IMR-90 (cell line): ENCODE measurements at regions not wholly inside any gene's neighbourhood (a gene's known extent, or its start where the extent isn't known, plus 50 kb on each side); places are given as distances from the start of the nearest gene placed in this dataset.

Experiments used
- ATAC-seq: fragments of 200-7000 bp; cut with Tn5 transposase; 2 replicates; pipeline ENCODE4 v1.9.1; 2020; ENCODE audit warnings: low read depth, mild to moderate bottlenecking, moderate library complexity
- BruUV-seq: library from RNA; stranded (reverse); fragments of 400-500 nt; replicated peaks from 2 replicates; lab custom pipeline; 2021; lab: Mats Ljungman, UMichigan
- CTCF ChIA-PET: fragments of 300-600 bp; formaldehyde crosslinking; extraction: SDS; loops from one replicate; lab custom pipeline; 2021; ENCODE audit warnings: antibody characterized with exemption; lab: Yijun Ruan, JAX
- POLR2A ChIA-PET: fragments of 300-600 bp; sonication (Branson Sonifier 250); formaldehyde crosslinking; loops from one replicate; lab custom pipeline; 2022; ENCODE audit warnings: antibody characterized with exemption; ENCODE audit not compliant: unreplicated experiment; lab: Charles Lee
- DNase-seq: peaks from one replicate; pipeline ENCODE4 v3.0.0; 2013
- H2AFZ ChIP-seq: replicated peaks from 2 replicates; pipeline ENCODE3; 2013; ENCODE audit warnings: low read length, mild to moderate bottlenecking; ENCODE audit not compliant: poor library complexity
- H2AK5ac ChIP-seq: 2 replicates; pipeline ENCODE4 v1.6.1; 2013; ENCODE audit warnings: low read depth, low read length, inconsistent platforms
- H2AK9ac ChIP-seq: replicated peaks from 2 replicates; pipeline ENCODE3; 2013; ENCODE audit warnings: mild to moderate bottlenecking, low read depth, low read length, moderate library complexity; ENCODE audit not compliant: poor library complexity
- H2BK120ac ChIP-seq: 2 replicates; pipeline ENCODE4 v1.6.1; 2013; ENCODE audit warnings: low read depth, low read length, inconsistent platforms
- H2BK15ac ChIP-seq: 3 replicates; pipeline ENCODE4 v1.6.1; 2013; ENCODE audit warnings: low read depth, low read length, inconsistent platforms
- H2BK20ac ChIP-seq: 2 replicates; pipeline ENCODE4 v1.6.1; 2013; ENCODE audit warnings: low read depth, mild to moderate bottlenecking, inconsistent platforms, low read length, moderate library complexity
- H2BK5ac ChIP-seq: 2 replicates; pipeline ENCODE4 v1.6.1; 2013; ENCODE audit warnings: mild to moderate bottlenecking, low read depth, low read length, inconsistent platforms; ENCODE audit not compliant: poor library complexity, severe bottlenecking
- H3K14ac ChIP-seq: replicated peaks from 2 replicates; pipeline ENCODE4 v1.6.1; 2013; ENCODE audit warnings: low read depth, low read length, inconsistent platforms
- H3K18ac ChIP-seq: 2 replicates; pipeline ENCODE4 v1.6.1; 2013; ENCODE audit warnings: low read depth, low read length, control low read depth
- H3K23ac ChIP-seq: 2 replicates; pipeline ENCODE4 v1.6.1; 2013; ENCODE audit warnings: low read depth, low read length, inconsistent platforms
- H3K27ac ChIP-seq: 2 replicates; pipeline ENCODE4 v1.5.1; 2013; ENCODE audit warnings: mild to moderate bottlenecking, control low read depth, low read length; ENCODE audit not compliant: insufficient read depth
- H3K27me3 ChIP-seq: 2 replicates; pipeline ENCODE4 v1.6.1; 2013; ENCODE audit warnings: low read length; ENCODE audit not compliant: control insufficient read depth, insufficient read depth
- H3K36me3 ChIP-seq: 2 replicates; pipeline ENCODE4 v1.6.1; 2013; ENCODE audit warnings: low read length, mixed read lengths; ENCODE audit not compliant: control insufficient read depth, insufficient read depth
- H3K4ac ChIP-seq: 2 replicates; pipeline ENCODE4 v1.6.1; 2013; ENCODE audit warnings: low read depth, low read length, inconsistent platforms
- H3K4me1 ChIP-seq: 2 replicates; pipeline ENCODE4 v1.6.1; 2013; ENCODE audit warnings: low read length, mixed read lengths; ENCODE audit not compliant: control insufficient read depth, insufficient read depth
- H3K4me2 ChIP-seq: 2 replicates; pipeline ENCODE4 v1.6.1; 2013; ENCODE audit warnings: low read depth, mild to moderate bottlenecking, control low read depth, low read length, moderate library complexity
- H3K4me3 ChIP-seq: 2 replicates; pipeline ENCODE4 v1.5.1; 2013; ENCODE audit warnings: low read depth, mild to moderate bottlenecking, control low read depth, low read length, moderate library complexity; ENCODE audit not compliant: insufficient read depth
- H3K56ac ChIP-seq: 2 replicates; pipeline ENCODE4 v1.6.1; 2013; ENCODE audit warnings: low read length, inconsistent platforms; ENCODE audit not compliant: insufficient read depth; ENCODE audit errors: extremely low read depth
- H3K79me1 ChIP-seq, 2 experiments: 2 replicates each; pipeline ENCODE4 v1.6.1; 2013; ENCODE audit warnings: low read length in 2 of 2, inconsistent platforms in 1 of 2, low read depth in 1 of 2
- H3K9ac ChIP-seq: 2 replicates; pipeline ENCODE4 v1.6.1; 2013; ENCODE audit warnings: low read depth, low read length, control low read depth
- H3K9me1 ChIP-seq: 2 replicates; pipeline ENCODE4 v1.6.1; 2013; ENCODE audit warnings: low read length, inconsistent platforms; ENCODE audit not compliant: insufficient read depth
- H3K9me3 ChIP-seq: 2 replicates; pipeline ENCODE4 v1.6.1; 2013; ENCODE audit warnings: low read length; ENCODE audit not compliant: control insufficient read depth, insufficient read depth
- H4K20me1 ChIP-seq: 2 replicates; pipeline ENCODE4 v1.6.1; 2013; ENCODE audit warnings: low read length, inconsistent platforms; ENCODE audit not compliant: insufficient read depth
- H4K5ac ChIP-seq: 2 replicates; pipeline ENCODE4 v1.6.1; 2013; ENCODE audit warnings: mild to moderate bottlenecking, low read depth, low read length, control low read depth
- H4K8ac ChIP-seq, 2 experiments: 2 replicates each; pipeline ENCODE4 v1.6.1; 2013; ENCODE audit warnings: low read depth in 2 of 2, low read length in 2 of 2, control low read depth in 1 of 2, inconsistent platforms in 1 of 2
- H4K91ac ChIP-seq: 2 replicates; pipeline ENCODE4 v1.6.1; 2013; ENCODE audit warnings: low read depth, low read length, inconsistent platforms; ENCODE audit not compliant: insufficient read depth
- NFE2L2 ChIP-seq: fragments of 150-350 bp; IDR thresholded peaks from 2 replicates; pipeline ENCODE4 v1.6.1; 2016; ENCODE audit warnings: low read depth, mild to moderate bottlenecking, low read length
- RCOR1 ChIP-seq: IDR thresholded peaks from 2 replicates; pipeline ENCODE4 v1.6.1; 2012; ENCODE audit warnings: mild to moderate bottlenecking, low read length, improper control_type of control experiment; ENCODE audit not compliant: insufficient replicate concordance
- RFX5 ChIP-seq: IDR thresholded peaks from 2 replicates; pipeline ENCODE4 v1.8.0; 2012; ENCODE audit warnings: low read depth, mild to moderate bottlenecking, low read length, moderate library complexity
- WGBS, 2 experiments: methylation state at CpG; one replicate each; pipeline versions ENCODE4 v1.1.5 to v1.1.7; 2013; ENCODE audit warnings: missing lambda C conversion rate in 2 of 2; ENCODE audit not compliant: insufficient read length in 1 of 2; ENCODE audit errors: extremely low coverage in 2 of 2; 5-methylcytosine and 5-hydroxymethylcytosine counted together
- dilution Hi-C: fragments of 300-500 bp; cut with HindIII; formaldehyde crosslinking; loops from one replicate; pipeline ENCODE4 v1.14.3; 2018; ENCODE audit warnings: low sequenced_read_pairs; ENCODE audit not compliant: unreplicated experiment
- in situ Hi-C: fragments of 300-500 bp; cut with MboI; formaldehyde crosslinking; loops from 3 replicates; pipeline ENCODE4 v1.14.3; 2019; ENCODE audit warnings: low sequenced_read_pairs, inconsistent platforms, mixed read lengths
- intact Hi-C: fragments of 100-400 bp; cut with micrococcal nuclease; formaldehyde crosslinking; loops from 2 replicates; pipeline ENCODE4 v1.10.0; 2022

GRCh38 chr11:115643549-115644270 is 139.5 kb upstream of the CADM1 start:
- Histone ChIP-seq H2AK5ac (no peak overlapping the region), H3K4me1 (no peaks in the 10 kb centered on the region), H3K27me3 (peaks cover 49% of the 10 kb centered on the region), H3K4me3 (no peak overlapping the region), H3K79me1 (no peaks in the 10 kb centered on the region), H3K36me3 (no peaks in the 10 kb centered on the region), H3K18ac (no peak overlapping the region), H2AK9ac (no peak overlapping the region), H2BK20ac (no peak overlapping the region), H3K14ac (no peak overlapping the region), H3K9ac (no peak overlapping the region), H3K4ac (no peak overlapping the region), H2BK120ac (no peak overlapping the region), H3K9me1 (no peaks in the 10 kb centered on the region), H3K4me2 (no peak overlapping the region), H2BK5ac (no peak overlapping the region), H4K91ac (no peak overlapping the region), H2AFZ (no peak overlapping the region), H4K8ac (no peak overlapping the region), H2BK15ac (no peak overlapping the region), H3K23ac (no peak overlapping the region), H3K56ac (no peak overlapping the region), H4K5ac (no peak overlapping the region), H3K27ac (no peak overlapping the region), H4K20me1 (no peaks in the 10 kb centered on the region), H3K9me3 (no peaks in the 10 kb centered on the region)
- TF ChIP-seq RFX5 (no peak), RCOR1 (no peak), NFE2L2 (no peak)
- BruUV-seq, result no TSS peak
- ChIA-PET POLR2A (no interaction called here), CTCF (interaction anchor here (0.6 to 1.9 kb wide), 2 partner anchors 9 to 407 kb away, joined by 4 to 5 read pairs; no protein-coding TSS in a partner anchor)
- dilution Hi-C loops (no loop called here), in situ Hi-C loops (no loop called here), intact Hi-C loops (no loop called here)
- 70% methylated on average over 5 of the region's 12 CpGs; no CpG with 5 or more reads in 1 of the 2 experiments for WGBS, 2 experiments
- ATAC-seq, result no peak
- DNase-seq, result no peak
